GM19468 (cell line): ENCODE measurements at regions not wholly inside any gene's neighbourhood (a gene's known extent, or its start where the extent isn't known, plus 50 kb on each side); places are given as distances from the start of the nearest gene placed in this dataset.

ENCODE experiments used
- ATAC-seq: cut with Tn5 transposase; IDR thresholded peaks from one replicate; pipeline ENCODE4 v1.9.1; 2021; ENCODE audit warnings: mild to moderate bottlenecking, moderate library complexity, moderate number of reproducible peaks; ENCODE audit not compliant: unreplicated experiment; ENCODE audit errors: extremely low read depth

- ATAC-seq: no peak
Measured at GRCh38 chr12:118467641-118468305, 91.4 kb downstream of the SUDS3 start.

GRCh38 chr12:118472940-118473339 is 96.6 kb downstream of the SUDS3 start:
- ATAC-seq: no peak

GRCh38 chr12:118480235-118480634 is 103.9 kb downstream of the SUDS3 start:
- ATAC-seq: no peak

GRCh38 chr12:118488034-118488433 is 111.7 kb downstream of the SUDS3 start:
- ATAC-seq: no peak

- no peak for ATAC-seq
Measured at GRCh38 chr12:118493962-118494361, 117.6 kb downstream of the SUDS3 start.

- no peak for ATAC-seq
Measured at GRCh38 chr12:118494776-118495175, 118.4 kb downstream of the SUDS3 start.

GRCh38 chr12:118495296-118495695 is 118.9 kb downstream of the SUDS3 start:
- no peak for ATAC-seq

- no peak for ATAC-seq
Measured at GRCh38 chr12:118498171-118498570, 121.8 kb downstream of the SUDS3 start.

GRCh38 chr12:118500299-118500698 is 123.9 kb downstream of the SUDS3 start:
- ATAC-seq: no peak

- no peak for ATAC-seq
Measured at GRCh38 chr12:118501489-118501888, 125.1 kb downstream of the SUDS3 start.

GRCh38 chr12:118503476-118503875 is 127.1 kb downstream of the SUDS3 start:
- no peak for ATAC-seq

- no peak for ATAC-seq
Measured at GRCh38 chr12:118512669-118513068, 136.3 kb downstream of the SUDS3 start.

- ATAC-seq: no peak
Measured at GRCh38 chr12:118513611-118514010, 137.3 kb downstream of the SUDS3 start.

- no peak for ATAC-seq
Measured at GRCh38 chr12:118514297-118514696, 137.9 kb downstream of the SUDS3 start.

- no peak for ATAC-seq
Measured at GRCh38 chr12:118520214-118521035, 144.1 kb downstream of the SUDS3 start.

- ATAC-seq: no peak
Measured at GRCh38 chr12:118521036-118521370, 144.6 kb downstream of the SUDS3 start.

- ATAC-seq: no peak
Measured at GRCh38 chr12:118524446-118524845, 148.1 kb downstream of the SUDS3 start.

GRCh38 chr12:118525216-118525615 is 148.9 kb downstream of the SUDS3 start:
- ATAC-seq: no peak

GRCh38 chr12:118526255-118527095 is 150.1 kb downstream of the SUDS3 start:
- ATAC-seq: no peak

- ATAC-seq: no peak
Measured at GRCh38 chr12:118527310-118527709, 151.0 kb downstream of the SUDS3 start.

- no peak for ATAC-seq
Measured at GRCh38 chr12:118528625-118529024, 152.3 kb downstream of the SUDS3 start.
